CD8-positive, alpha-beta memory T cell (primary cell): ENCODE measurements at regions not wholly inside any gene's neighbourhood (a gene's known extent, or its start where the extent isn't known, plus 50 kb on each side); places are given as distances from the start of the nearest gene placed in this dataset.

Experiments
- CTCF ChIA-PET: fragments of 350-600 bp; sonication (Branson Sonifier 250); formaldehyde crosslinking; loops from one replicate; lab custom pipeline; 2021; ENCODE audit warnings: antibody characterized with exemption; lab: Charles Lee
- POLR2A ChIA-PET: fragments of 350-600 bp; sonication (Branson Sonifier 250); formaldehyde crosslinking; loops from one replicate; lab custom pipeline; 2021; ENCODE audit warnings: antibody characterized with exemption; lab: Charles Lee
- DNase-seq, 5 donors: peaks; one replicate each; pipeline versions ENCODE4 v3.0.0 to v3.0.0-alpha.2; 2020 to 2022; ENCODE audit warnings: mixed read lengths in 1 of 5
- H3K27ac ChIP-seq: one replicate; pipeline ENCODE4 v1.7.0; 2013; ENCODE audit warnings: low read depth, mild to moderate bottlenecking, low read length, moderate library complexity
- H3K27me3 ChIP-seq: 2 replicates; pipeline ENCODE4 v1.7.0; 2013; ENCODE audit warnings: low read length, mild to moderate bottlenecking; ENCODE audit not compliant: insufficient read depth, poor library complexity, severe bottlenecking
- H3K36me3 ChIP-seq: 2 replicates; pipeline ENCODE4 v1.7.0; 2013; ENCODE audit warnings: mild to moderate bottlenecking, low read length, moderate library complexity; ENCODE audit not compliant: insufficient read depth
- H3K4me1 ChIP-seq: 2 replicates; pipeline ENCODE4 v1.7.0; 2013; ENCODE audit warnings: mild to moderate bottlenecking, low read length, moderate library complexity; ENCODE audit not compliant: insufficient read depth
- H3K4me3 ChIP-seq: 2 replicates; pipeline ENCODE4 v1.7.0; 2013; ENCODE audit warnings: mild to moderate bottlenecking, low read length
- H3K9me3 ChIP-seq: 2 replicates; pipeline ENCODE4 v1.7.0; 2013; ENCODE audit warnings: mild to moderate bottlenecking, low read length
- H3K27ac Mint-ChIP-seq, 8 donors: one replicate each; pipeline ENCODE4 v1.8.0; 2020 to 2021; ENCODE audit warnings: mixed read lengths in 8 of 8, mild to moderate bottlenecking in 6 of 8, inconsistent platforms in 3 of 8, moderate library complexity in 3 of 8
- H3K27me3 Mint-ChIP-seq, 2 donors: one replicate each; pipeline ENCODE4 v1.8.0; 2020 to 2021; ENCODE audit warnings: mixed read lengths in 2 of 2, mild to moderate bottlenecking in 1 of 2, moderate library complexity in 1 of 2
- H3K36me3 Mint-ChIP-seq, 3 donors: one replicate each; pipeline ENCODE4 v1.8.0; 2020 to 2021; ENCODE audit warnings: mixed read lengths in 3 of 3, inconsistent platforms in 1 of 3, mild to moderate bottlenecking in 1 of 3
- H3K4me1 Mint-ChIP-seq, 3 donors: one replicate each; pipeline ENCODE4 v1.8.0; 2020 to 2021; ENCODE audit warnings: mixed read lengths in 3 of 3, inconsistent platforms in 1 of 3, mild to moderate bottlenecking in 1 of 3
- H3K4me3 Mint-ChIP-seq, 7 donors: one replicate each; pipeline ENCODE4 v1.8.0; 2020 to 2021; ENCODE audit warnings: mixed read lengths in 7 of 7, mild to moderate bottlenecking in 6 of 7, moderate library complexity in 4 of 7, inconsistent platforms in 2 of 7
- H3K9me3 Mint-ChIP-seq, 5 donors: one replicate each; pipeline ENCODE4 v1.8.0; 2020 to 2022; ENCODE audit warnings: mixed read lengths in 5 of 5, mild to moderate bottlenecking in 3 of 5, moderate library complexity in 2 of 5, inconsistent platforms in 1 of 5

GRCh38 chr6:166087246-166087645 lies 80.4 kb downstream of the TBXT start:
- H3K9me3 Mint-ChIP-seq: peaks cover 0 to 3% (median 0%) of the 10 kb centered on the region in 5 donors
- POLR2A ChIA-PET: no interaction called here
- no peak overlapping the region for H3K27ac ChIP-seq
- no peaks in the 10 kb centered on the region for H3K9me3 ChIP-seq
- no peaks in the 10 kb centered on the region for H3K4me1 Mint-ChIP-seq
- no peaks in the 10 kb centered on the region for H3K36me3 Mint-ChIP-seq
- H3K27me3 ChIP-seq: no peaks in the 10 kb centered on the region
- CTCF ChIA-PET: no interaction called here
- no peak overlapping the region for H3K27ac Mint-ChIP-seq
- no peak overlapping the region for H3K4me3 ChIP-seq
- no peaks in the 10 kb centered on the region for H3K36me3 ChIP-seq
- H3K4me3 Mint-ChIP-seq: no peak overlapping the region
- DNase-seq: no peak
- peaks cover 0 to 4% of the 10 kb centered on the region in 2 donors for H3K27me3 Mint-ChIP-seq
- no peaks in the 10 kb centered on the region for H3K4me1 ChIP-seq

- Histone ChIP-seq H3K4me3 (no peak overlapping the region), H3K27ac (no peak overlapping the region), H3K27me3 (no peaks in the 10 kb centered on the region), H3K4me1 (no peaks in the 10 kb centered on the region), H3K9me3 (no peaks in the 10 kb centered on the region), H3K36me3 (no peaks in the 10 kb centered on the region)
- DNase-seq: no peak
- CTCF ChIA-PET: no interaction called here
- H3K27ac Mint-ChIP-seq: no peak overlapping the region
- H3K9me3 Mint-ChIP-seq: no peaks in the 10 kb centered on the region
- H3K36me3 Mint-ChIP-seq: no peaks in the 10 kb centered on the region
- no peaks in the 10 kb centered on the region for H3K4me1 Mint-ChIP-seq
- POLR2A ChIA-PET: no interaction called here
- no peak overlapping the region for H3K4me3 Mint-ChIP-seq
- H3K27me3 Mint-ChIP-seq: peaks cover 0 to 4% of the 10 kb centered on the region in 2 donors
Measured at GRCh38 chr6:166085500-166085899, 82.2 kb downstream of the TBXT start.

- Mint-ChIP-seq H3K27me3 (peaks cover 0 to 4% of the 10 kb centered on the region in 2 donors), H3K4me3 (no peak overlapping the region), H3K36me3 (no peaks in the 10 kb centered on the region), H3K9me3 (no peaks in the 10 kb centered on the region), H3K27ac (no peak overlapping the region), H3K4me1 (no peaks in the 10 kb centered on the region)
- no peaks in the 10 kb centered on the region for H3K36me3 ChIP-seq
- H3K4me1 ChIP-seq: no peaks in the 10 kb centered on the region
- no peak overlapping the region for H3K27ac ChIP-seq
- POLR2A ChIA-PET: no interaction called here
- DNase-seq: no peak
- H3K9me3 ChIP-seq: no peaks in the 10 kb centered on the region
- no peak overlapping the region for H3K4me3 ChIP-seq
- H3K27me3 ChIP-seq: no peaks in the 10 kb centered on the region
- CTCF ChIA-PET: no interaction called here
Measured at GRCh38 chr6:166084951-166085350, 82.7 kb downstream of the TBXT start.

GRCh38 chr6:166079841-166080240 lies 87.8 kb downstream of the TBXT start:
- peaks cover 0 to 15% of the 10 kb centered on the region in 2 donors for H3K27me3 Mint-ChIP-seq
- H3K4me3 Mint-ChIP-seq: no peak overlapping the region
- H3K4me1 ChIP-seq: no peaks in the 10 kb centered on the region
- no peaks in the 10 kb centered on the region for H3K4me1 Mint-ChIP-seq
- no peaks in the 10 kb centered on the region for H3K36me3 Mint-ChIP-seq
- H3K4me3 ChIP-seq: no peak overlapping the region
- H3K27ac Mint-ChIP-seq: no peak overlapping the region
- ChIA-PET POLR2A (no interaction called here), CTCF (no interaction called here)
- no peaks in the 10 kb centered on the region for H3K9me3 Mint-ChIP-seq
- H3K36me3 ChIP-seq: no peaks in the 10 kb centered on the region
- no peaks in the 10 kb centered on the region for H3K27me3 ChIP-seq
- DNase-seq: no peak
- no peaks in the 10 kb centered on the region for H3K9me3 ChIP-seq
- no peak overlapping the region for H3K27ac ChIP-seq

- Mint-ChIP-seq H3K9me3 (no peaks in the 10 kb centered on the region), H3K36me3 (no peaks in the 10 kb centered on the region), H3K4me3 (no peak overlapping the region), H3K27me3 (peaks cover 0 to 12% of the 10 kb centered on the region in 2 donors), H3K4me1 (no peaks in the 10 kb centered on the region), H3K27ac (no peak overlapping the region)
- H3K36me3 ChIP-seq: no peaks in the 10 kb centered on the region
- ChIA-PET CTCF (no interaction called here), POLR2A (no interaction called here)
- H3K4me3 ChIP-seq: no peak overlapping the region
- H3K27ac ChIP-seq: no peak overlapping the region
- no peaks in the 10 kb centered on the region for H3K27me3 ChIP-seq
- no peak for DNase-seq
- no peaks in the 10 kb centered on the region for H3K9me3 ChIP-seq
- H3K4me1 ChIP-seq: no peaks in the 10 kb centered on the region
Measured at GRCh38 chr6:166078294-166078693, 89.4 kb downstream of the TBXT start.

- ChIA-PET POLR2A (no interaction called here), CTCF (no interaction called here)
- H3K9me3 Mint-ChIP-seq: no peaks in the 10 kb centered on the region
- H3K4me1 Mint-ChIP-seq: no peaks in the 10 kb centered on the region
- no peak overlapping the region for H3K27ac Mint-ChIP-seq
- no peaks in the 10 kb centered on the region for H3K36me3 Mint-ChIP-seq
- DNase-seq: no peak
- no peaks in the 10 kb centered on the region for H3K36me3 ChIP-seq
- H3K4me1 ChIP-seq: no peaks in the 10 kb centered on the region
- H3K27ac ChIP-seq: no peak overlapping the region
- H3K27me3 ChIP-seq: no peaks in the 10 kb centered on the region
- no peaks in the 10 kb centered on the region for H3K9me3 ChIP-seq
- H3K4me3 ChIP-seq: no peak overlapping the region
- peaks cover 6 to 16% of the 10 kb centered on the region in 2 donors for H3K27me3 Mint-ChIP-seq
- H3K4me3 Mint-ChIP-seq: no peak overlapping the region
Measured at GRCh38 chr6:166076625-166077024, 91.0 kb downstream of the TBXT start.

- Histone ChIP-seq H3K36me3 (no peaks in the 10 kb centered on the region), H3K9me3 (no peaks in the 10 kb centered on the region), H3K4me3 (no peak overlapping the region), H3K27me3 (no peaks in the 10 kb centered on the region), H3K4me1 (no peaks in the 10 kb centered on the region), H3K27ac (no peak overlapping the region)
- no peak for DNase-seq
- no peak overlapping the region for H3K27ac Mint-ChIP-seq
- POLR2A ChIA-PET: no interaction called here
- H3K4me1 Mint-ChIP-seq: no peaks in the 10 kb centered on the region
- peaks cover 6 to 16% of the 10 kb centered on the region in 2 donors for H3K27me3 Mint-ChIP-seq
- H3K36me3 Mint-ChIP-seq: no peaks in the 10 kb centered on the region
- no peaks in the 10 kb centered on the region for H3K9me3 Mint-ChIP-seq
- no peak overlapping the region for H3K4me3 Mint-ChIP-seq
- CTCF ChIA-PET: no interaction called here
Measured at GRCh38 chr6:166075925-166076324, 91.7 kb downstream of the TBXT start.

- H3K9me3 Mint-ChIP-seq: no peaks in the 10 kb centered on the region
- ChIA-PET POLR2A (no interaction called here), CTCF (no interaction called here)
- no peaks in the 10 kb centered on the region for H3K27me3 ChIP-seq
- H3K9me3 ChIP-seq: no peaks in the 10 kb centered on the region
- peaks cover 6 to 16% of the 10 kb centered on the region in 2 donors for H3K27me3 Mint-ChIP-seq
- no peak overlapping the region for H3K27ac Mint-ChIP-seq
- no peaks in the 10 kb centered on the region for H3K4me1 Mint-ChIP-seq
- DNase-seq: no peak
- no peak overlapping the region for H3K27ac ChIP-seq
- H3K4me3 ChIP-seq: no peak overlapping the region
- H3K36me3 Mint-ChIP-seq: no peaks in the 10 kb centered on the region
- H3K4me1 ChIP-seq: no peaks in the 10 kb centered on the region
- H3K36me3 ChIP-seq: no peaks in the 10 kb centered on the region
- no peak overlapping the region for H3K4me3 Mint-ChIP-seq
Measured at GRCh38 chr6:166075186-166075585, 92.5 kb downstream of the TBXT start.

GRCh38 chr6:166073082-166073481 lies 94.6 kb downstream of the TBXT start:
- H3K9me3 Mint-ChIP-seq: peaks cover 0 to 2% (median 0%) of the 10 kb centered on the region in 5 donors
- no peaks in the 10 kb centered on the region for H3K36me3 ChIP-seq
- no peaks in the 10 kb centered on the region for H3K9me3 ChIP-seq
- no peaks in the 10 kb centered on the region for H3K4me1 Mint-ChIP-seq
- peak overlapping the region in 1 of 7 donors; percentile 17 for H3K4me3 Mint-ChIP-seq
- DNase-seq: no peak
- H3K27ac ChIP-seq: no peak overlapping the region
- no peaks in the 10 kb centered on the region for H3K36me3 Mint-ChIP-seq
- ChIA-PET CTCF (no interaction called here), POLR2A (no interaction called here)
- no peaks in the 10 kb centered on the region for H3K27me3 ChIP-seq
- H3K4me3 ChIP-seq: no peak overlapping the region
- H3K27ac Mint-ChIP-seq: no peak overlapping the region
- peaks cover 6 to 13% of the 10 kb centered on the region in 2 donors for H3K27me3 Mint-ChIP-seq
- H3K4me1 ChIP-seq: no peaks in the 10 kb centered on the region
